DMS114 treated with DMSO at 0.1 percent for 48 hours (cell line): ENCODE measurements at regions not wholly inside any gene's neighbourhood (a gene's known extent, or its start where the extent isn't known, plus 50 kb on each side); places are given as distances from the start of the nearest gene placed in this dataset.
"Not testable (repeated sequence)": the region's sequence is repeated elsewhere in the genome, so short reads cannot be mapped to it uniquely, and the experiment has no call there.

Experiments
- DNase-seq: peaks from one replicate; lab custom pipeline; 2025; ENCODE audit not compliant: unreplicated experiment; lab: John Stamatoyannopoulos, UW

- DNase-seq: no peak
Measured at GRCh38 chr5:162607879-162608278, 540.3 kb downstream of the GABRG2 start.

- DNase-seq: not testable (repeated sequence)
Measured at GRCh38 chr5:162621726-162622263, 554.2 kb downstream of the GABRG2 start.

GRCh38 chr5:162624110-162624509 is 556.5 kb downstream of the GABRG2 start:
- no peak for DNase-seq

- no peak for DNase-seq
Measured at GRCh38 chr5:162637481-162637880, 569.9 kb downstream of the GABRG2 start.

GRCh38 chr5:162638849-162639248 is 571.3 kb downstream of the GABRG2 start:
- DNase-seq: no peak

- no peak for DNase-seq
Measured at GRCh38 chr5:162641142-162641813, 573.7 kb downstream of the GABRG2 start.

- DNase-seq: no peak
Measured at GRCh38 chr5:162654661-162655405, 587.3 kb downstream of the GABRG2 start.

- no peak for DNase-seq
Measured at GRCh38 chr5:162657076-162657475, 589.5 kb downstream of the GABRG2 start.

GRCh38 chr5:162664846-162665245 is 597.3 kb downstream of the GABRG2 start:
- no peak for DNase-seq

- no peak for DNase-seq
Measured at GRCh38 chr5:162668926-162669325, 601.4 kb downstream of the GABRG2 start.

- no peak for DNase-seq
Measured at GRCh38 chr5:162672061-162672460, 604.5 kb downstream of the GABRG2 start.

- no peak for DNase-seq
Measured at GRCh38 chr5:162683284-162683683, 615.7 kb downstream of the GABRG2 start.

GRCh38 chr5:162684145-162684544 is 616.6 kb downstream of the GABRG2 start:
- no peak for DNase-seq

GRCh38 chr5:162685302-162685701 is 617.7 kb downstream of the GABRG2 start:
- no peak for DNase-seq

- not testable (repeated sequence) for DNase-seq
Measured at GRCh38 chr5:162696272-162696671, 628.7 kb downstream of the GABRG2 start.

- no peak for DNase-seq
Measured at GRCh38 chr5:162699361-162699760, 631.8 kb downstream of the GABRG2 start.

- DNase-seq: no peak
Measured at GRCh38 chr5:162703914-162704313, 636.3 kb downstream of the GABRG2 start.

- no peak for DNase-seq
Measured at GRCh38 chr5:162711244-162711643, 643.7 kb downstream of the GABRG2 start.

- no peak for DNase-seq
Measured at GRCh38 chr5:162719720-162720119, 652.1 kb downstream of the GABRG2 start.

GRCh38 chr5:162721125-162721524 is 653.6 kb downstream of the GABRG2 start:
- DNase-seq: no peak

GRCh38 chr5:162752612-162753011 is 684.8 kb upstream of the CCNG1 start:
- no peak for DNase-seq

GRCh38 chr5:162762119-162762518 is 675.3 kb upstream of the CCNG1 start:
- no peak for DNase-seq
